ENCODE measurements at regions not wholly inside any gene's neighbourhood (a gene's known extent, or its start where the extent isn't known, plus 50 kb on each side); places are given as distances from the start of the nearest gene placed in this dataset.

DNA sequence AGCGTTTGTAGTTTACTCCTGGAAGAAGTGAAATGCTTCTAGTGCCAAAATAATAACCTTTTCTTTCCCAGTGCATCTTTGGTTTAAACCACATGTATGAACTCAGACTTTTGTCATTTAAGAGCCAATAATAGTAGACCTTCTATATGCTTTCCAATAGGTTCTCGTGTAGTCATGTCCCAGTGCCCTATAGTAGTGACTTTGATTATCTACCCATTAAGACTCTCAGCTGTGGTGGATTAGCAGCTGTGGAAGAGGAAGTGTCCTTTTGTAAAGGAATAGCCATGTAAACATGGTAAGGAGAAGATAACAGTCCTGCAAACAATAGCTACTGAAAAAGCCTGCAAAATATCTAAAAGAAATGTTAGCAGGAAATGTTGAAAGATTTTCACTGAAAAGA is 765.3 kb downstream of the MTRR start:
- DNase-seq (ENCODE audit: low read depth in 2 of 2), result no peak

DNA sequence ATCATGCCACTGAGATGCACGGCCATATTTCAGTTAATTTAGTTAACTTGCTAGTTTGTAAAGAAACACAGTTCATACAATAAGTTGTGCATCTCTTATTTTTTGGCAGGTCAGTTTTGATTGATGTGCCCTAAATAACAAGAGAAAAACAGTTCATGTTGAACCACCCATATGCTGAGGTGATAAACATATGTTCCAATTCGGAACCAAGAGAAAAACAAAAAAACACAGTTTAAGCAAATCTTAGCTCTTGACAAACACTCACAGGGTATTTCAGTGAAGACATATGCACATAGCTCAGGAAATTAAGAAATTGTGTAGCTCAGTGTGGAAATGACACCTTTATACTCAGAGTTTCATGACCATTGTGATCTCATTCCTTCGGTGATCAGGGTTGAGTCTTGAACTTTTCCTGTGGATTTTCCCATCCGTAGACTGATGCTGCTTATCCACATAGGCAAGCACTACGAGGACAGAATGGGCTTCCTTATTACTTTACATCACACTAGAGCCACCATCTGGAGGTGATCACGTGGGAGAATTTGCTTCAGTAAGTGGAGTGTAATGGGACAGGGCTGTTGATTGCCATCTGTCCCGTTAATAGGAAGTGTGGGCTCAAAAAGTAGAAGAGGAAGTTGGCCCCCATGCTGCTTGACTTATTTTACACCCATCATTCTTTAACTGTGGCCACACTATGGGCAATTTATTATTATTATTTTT is 773.0 kb downstream of the MTRR start:
- no peak for DNase-seq (ENCODE audit: low read depth in 2 of 2)

- no peak for DNase-seq (ENCODE audit: low read depth in 2 of 2)
These were observed 775.4 kb downstream of the MTRR start for GRCh38 chr5:8644377-8644776.

GRCh38 chr5:8647111-8647510 is 778.2 kb downstream of the MTRR start:
- no peak for DNase-seq (ENCODE audit: low read depth in 2 of 2)

DNA sequence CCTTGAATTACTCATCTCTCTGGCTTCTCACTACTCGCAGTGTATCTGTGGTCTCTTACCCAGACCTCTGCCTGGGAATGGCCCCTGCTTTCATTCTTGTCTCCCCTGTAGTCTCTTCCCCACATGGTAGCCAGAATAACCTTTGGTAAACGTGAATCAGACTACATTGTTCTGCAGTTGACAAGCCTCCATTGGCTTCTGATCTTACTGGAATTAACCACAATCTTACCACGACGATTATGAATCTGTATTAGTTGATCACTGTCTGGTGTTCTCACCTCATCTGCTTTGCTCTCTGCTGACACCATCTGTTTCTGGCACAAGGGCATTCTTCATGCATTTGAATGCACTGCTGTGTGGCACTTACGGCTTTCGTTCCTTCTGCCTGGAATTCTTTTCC is 781.2 kb downstream of the MTRR start:
- DNase-seq (ENCODE audit: low read depth in 2 of 2), result no peak

DNA sequence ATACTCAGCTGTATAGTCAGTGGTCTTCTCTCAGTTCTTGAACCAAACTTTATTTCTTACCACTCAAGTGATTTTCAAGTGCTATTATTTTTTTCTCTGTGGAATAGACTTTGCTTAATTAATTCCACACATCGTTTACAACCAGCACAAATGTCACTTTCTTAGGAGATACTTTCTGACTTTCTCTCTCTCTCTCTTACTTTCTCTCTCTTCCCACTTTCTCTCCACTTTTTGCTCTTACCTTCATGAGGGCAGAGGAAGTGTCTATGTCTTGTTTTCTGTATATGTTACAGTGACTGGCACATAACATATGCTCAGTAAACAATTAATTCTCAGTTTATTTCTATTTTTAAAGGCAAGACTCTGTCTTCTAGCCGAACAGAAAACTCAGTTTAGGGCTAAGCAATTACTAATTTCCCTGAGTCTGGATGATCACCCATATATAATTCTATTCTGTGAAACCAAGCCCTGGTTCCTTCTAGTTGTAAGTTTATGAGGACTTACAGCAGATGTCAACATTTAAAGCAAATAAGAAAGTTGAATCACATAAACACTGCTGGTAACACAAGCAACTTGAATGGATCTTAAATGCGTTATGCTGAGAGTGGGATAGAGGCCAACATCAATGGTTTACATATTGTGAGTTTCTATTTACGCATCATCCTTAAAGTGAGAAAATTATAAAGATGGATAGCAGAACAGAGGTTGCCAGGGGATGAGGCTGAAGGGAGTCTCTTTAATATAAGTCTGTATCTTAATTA is 791.4 kb downstream of the MTRR start:
- no peak for DNase-seq (ENCODE audit: low read depth in 2 of 2)

DNA sequence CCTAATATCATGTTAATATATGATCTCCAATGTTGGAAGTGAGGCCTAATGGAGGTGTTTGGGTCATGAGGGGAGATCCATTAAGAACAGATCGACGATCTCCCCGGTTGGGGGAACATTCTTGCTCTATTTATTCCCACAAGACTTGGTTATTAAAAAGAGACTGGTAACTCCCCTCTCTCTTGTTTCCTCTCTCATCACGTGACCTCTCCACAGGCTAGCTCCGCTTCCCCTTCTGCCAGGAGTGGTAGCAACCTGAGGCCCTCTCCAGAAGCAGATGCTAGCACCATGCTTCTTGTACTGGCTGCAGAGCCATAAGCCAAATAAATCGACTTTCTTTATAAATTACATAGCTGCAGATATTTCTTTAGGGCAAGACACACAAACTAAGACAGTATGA is 794.4 kb downstream of the MTRR start:
- DNase-seq (ENCODE audit: low read depth in 2 of 2), result no peak

DNA sequence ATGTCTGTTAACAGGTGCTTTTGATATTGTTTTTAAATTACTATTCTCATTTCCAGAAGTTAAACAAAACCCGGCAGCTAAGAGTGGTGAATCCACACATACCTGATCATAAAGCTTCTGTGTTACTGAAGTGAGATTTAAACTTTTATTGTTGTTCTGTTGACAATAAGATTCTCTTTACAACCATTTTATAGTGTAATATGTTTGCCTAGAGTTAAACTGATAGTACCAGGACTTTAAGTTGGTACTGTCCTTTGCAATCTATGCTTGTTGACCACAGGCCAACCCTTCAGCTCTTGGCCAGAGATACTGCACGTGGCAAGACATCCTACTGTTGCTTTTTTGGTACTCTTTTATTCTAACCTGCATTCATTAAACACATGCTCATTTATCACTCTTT is 806.2 kb downstream of the MTRR start:
- DNase-seq (ENCODE audit: low read depth in 2 of 2), result no peak

DNA sequence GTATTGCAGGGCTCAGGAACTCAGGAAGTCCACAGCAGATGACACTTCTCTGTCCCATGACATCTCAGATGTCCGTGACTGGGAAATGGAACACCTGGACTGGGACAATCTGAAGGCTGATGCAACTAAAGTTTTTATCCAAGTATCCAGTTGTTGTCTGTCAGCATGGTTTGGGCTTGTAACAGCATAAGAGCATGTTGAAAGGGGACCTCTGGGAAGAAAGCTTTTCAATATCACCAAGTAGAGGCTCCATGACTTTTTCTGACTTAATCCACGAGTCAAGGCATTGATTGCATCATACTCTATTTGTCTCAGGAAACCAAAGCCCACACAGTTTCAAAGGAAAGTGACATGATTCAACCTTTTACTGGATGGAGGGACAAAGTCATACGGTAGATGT is 807.7 kb downstream of the MTRR start:
- DNase-seq (ENCODE audit: low read depth in 2 of 2), result no peak

DNA sequence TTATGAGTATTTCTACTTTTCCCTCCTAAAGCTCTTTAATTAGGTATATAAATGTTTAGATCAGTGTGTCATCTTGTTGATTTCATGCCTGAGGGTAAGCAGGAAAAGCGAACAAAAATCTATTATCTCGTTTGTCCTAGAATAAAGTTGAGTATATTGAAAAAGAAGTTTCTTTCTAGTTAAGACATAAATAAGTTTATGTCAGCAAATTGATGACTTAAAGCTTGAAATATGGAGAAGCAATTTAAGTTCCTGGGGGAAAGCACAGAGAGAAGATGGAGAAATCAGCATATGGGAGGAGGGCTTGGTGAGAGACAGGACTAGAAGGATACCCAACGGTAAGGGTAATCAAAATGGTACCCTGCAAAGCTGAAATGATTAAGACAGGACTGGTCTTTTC is 813.4 kb downstream of the MTRR start:
- DNase-seq (ENCODE audit: low read depth in 2 of 2), result no peak

DNA sequence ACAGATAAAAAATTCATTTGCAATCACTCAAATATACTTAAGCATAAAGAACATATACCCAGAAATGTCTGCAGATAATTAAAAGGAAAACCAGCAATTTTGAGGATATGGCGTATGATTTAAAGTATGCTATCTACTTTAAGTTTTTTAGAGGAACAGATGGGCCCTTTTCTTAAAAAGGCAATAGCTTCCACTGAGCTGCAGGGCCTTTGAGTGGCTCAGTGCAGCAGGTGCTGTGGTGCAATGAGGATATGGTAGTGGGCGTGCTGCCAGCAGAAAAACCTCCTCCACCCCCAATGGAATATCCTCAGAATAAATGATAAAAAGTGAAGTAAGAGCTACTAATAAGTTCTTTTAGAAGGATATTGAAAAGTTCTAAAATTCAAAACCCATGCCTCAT is 814.5 kb downstream of the MTRR start:
- no peak for DNase-seq (ENCODE audit: low read depth in 2 of 2)

DNA sequence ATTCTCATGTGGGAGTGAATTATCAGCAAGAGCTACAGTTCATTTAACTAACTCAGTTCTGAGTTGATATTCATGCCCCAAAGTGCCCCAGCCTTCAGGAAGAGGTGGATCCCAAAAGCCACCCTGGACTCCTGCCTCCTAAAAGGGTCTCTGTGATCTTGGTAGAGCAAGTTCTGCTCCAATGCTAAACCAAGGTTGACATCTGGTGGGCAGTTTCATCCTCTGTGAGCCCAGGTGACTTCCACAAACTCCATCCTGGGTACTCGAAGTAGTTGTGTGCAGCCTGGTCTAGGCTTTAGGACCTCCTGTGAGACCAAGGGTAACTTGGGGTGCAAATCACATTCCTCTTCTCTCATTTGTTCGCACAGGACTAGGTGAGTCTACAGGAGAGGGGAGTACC is 816.8 kb downstream of the MTRR start:
- no peak for DNase-seq (ENCODE audit: low read depth in 2 of 2)

DNA sequence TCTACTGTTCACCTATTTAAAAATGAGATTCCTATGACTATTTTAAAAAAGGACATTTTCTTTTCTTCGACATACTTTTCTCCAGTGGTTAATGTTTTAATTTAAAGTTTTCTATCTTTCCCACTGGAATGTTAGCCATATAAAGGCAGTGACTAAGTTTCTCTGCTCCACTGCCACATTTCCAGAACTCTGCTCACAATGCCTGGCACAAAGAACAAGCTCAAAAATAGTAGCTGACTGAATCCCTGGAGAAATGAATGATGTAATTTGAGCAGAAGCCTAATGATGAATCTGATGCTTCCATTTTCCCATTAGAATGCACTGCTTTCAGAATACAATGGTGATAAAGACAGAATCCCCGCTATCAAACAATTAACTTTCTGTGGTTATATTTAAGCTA is 817.8 kb downstream of the MTRR start:
- DNase-seq (ENCODE audit: low read depth in 2 of 2), result no peak

GRCh38 chr5:8689773-8690172 is 820.8 kb downstream of the MTRR start:
- no peak for DNase-seq (ENCODE audit: low read depth in 2 of 2)

DNA sequence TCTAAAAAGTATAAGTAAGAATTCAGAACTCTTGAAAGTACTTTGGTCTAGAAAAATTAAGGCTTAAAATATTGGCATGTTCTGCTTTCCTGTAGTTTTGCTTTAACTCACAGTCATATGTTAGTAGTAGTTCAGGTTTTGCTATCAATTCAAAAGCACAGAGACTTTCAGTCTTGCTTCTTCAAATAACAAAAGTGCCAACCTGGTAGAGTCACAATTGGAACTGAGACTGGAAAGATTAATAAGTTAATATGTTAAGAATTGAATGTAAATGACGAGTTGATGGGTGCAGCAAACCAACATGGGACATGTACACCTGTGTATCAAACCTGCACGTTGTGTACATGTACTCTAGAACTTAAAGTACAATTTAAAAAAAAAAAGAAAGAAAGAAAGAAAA is 822.3 kb downstream of the MTRR start:
- DNase-seq (ENCODE audit: low read depth in 2 of 2), result no peak

GRCh38 chr5:8693341-8693844 is 824.4 kb downstream of the MTRR start:
- no peak for DNase-seq (ENCODE audit: low read depth in 2 of 2)

DNA sequence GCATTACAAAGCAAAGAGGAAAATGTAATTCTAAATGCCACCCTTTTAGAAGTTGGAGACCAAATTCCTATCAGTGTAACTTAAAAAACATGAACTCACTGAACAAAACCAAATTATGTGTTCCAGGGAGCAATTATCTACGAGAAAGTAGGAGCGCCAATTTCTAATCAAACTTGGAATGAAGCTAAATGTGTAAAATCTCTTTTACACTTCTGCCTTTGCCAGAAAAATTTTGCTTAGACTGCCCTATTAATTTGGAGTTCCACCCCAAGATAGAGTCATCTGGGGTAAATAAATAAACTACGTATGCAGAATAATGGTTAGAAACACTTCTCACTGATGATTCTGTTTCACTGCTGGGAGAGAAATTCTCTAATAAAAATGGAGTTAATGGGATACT is 825.6 kb downstream of the MTRR start:
- DNase-seq (ENCODE audit: low read depth in 2 of 2), result no peak

GRCh38 chr5:8695902-8696845 is 827.2 kb downstream of the MTRR start:
- DNase-seq (ENCODE audit: low read depth in 2 of 2), result no peak

- no peak for DNase-seq (ENCODE audit: low read depth in 2 of 2)
These were observed 831.3 kb downstream of the MTRR start for GRCh38 chr5:8700222-8700621.

DNA sequence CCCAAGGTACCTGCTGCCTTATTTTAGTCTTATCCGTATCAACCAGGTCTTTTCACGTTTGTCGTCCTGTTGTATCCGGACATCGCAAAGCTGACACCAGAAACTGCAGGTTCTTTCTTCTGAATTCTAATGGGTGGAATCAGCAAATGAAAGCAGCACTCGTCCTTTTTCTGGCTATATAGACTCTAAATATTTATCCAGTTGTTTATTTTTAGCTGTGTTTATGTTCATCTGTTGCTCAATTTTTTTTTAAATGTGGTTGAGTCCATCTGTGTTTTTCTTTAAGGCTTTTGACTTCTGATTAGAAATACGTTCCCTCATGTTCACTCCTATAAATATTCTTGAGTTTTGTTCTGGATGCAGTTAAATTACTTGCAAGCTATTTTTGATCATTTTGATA is 831.7 kb downstream of the MTRR start:
- DNase-seq (ENCODE audit: low read depth in 2 of 2), result no peak

DNA sequence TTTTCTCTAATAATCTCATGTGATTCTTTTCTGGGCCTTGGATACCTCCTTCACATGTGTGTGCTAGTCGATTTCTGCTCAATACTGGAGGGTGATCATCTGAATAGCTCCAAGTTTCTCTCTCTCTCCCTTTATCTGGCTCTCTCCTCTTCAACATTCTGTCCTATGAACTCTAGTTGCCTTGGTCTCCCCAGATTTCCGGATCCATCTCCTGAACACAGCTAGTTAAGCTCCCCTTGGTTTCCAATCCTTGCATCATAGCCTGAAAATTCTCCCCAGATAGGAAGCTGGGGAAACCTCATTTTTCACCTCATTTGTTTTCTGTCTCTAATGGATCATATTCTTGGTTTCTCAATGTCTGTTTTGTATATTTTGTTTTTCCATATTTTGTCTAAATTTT is 832.3 kb downstream of the MTRR start:
- DNase-seq (ENCODE audit: low read depth in 2 of 2), result no peak

GRCh38 chr5:8710426-8710930 is 835.4 kb downstream of the SEMA5A start:
- no peak for DNase-seq (ENCODE audit: low read depth in 2 of 2)
